Activated naive CD4-positive, alpha-beta T cell treated with anti-CD3 and anti-CD28 coated beads, Interleukin-2, amount 10 ng/mL, durations not matched to agents 7 days and 5 days (primary cell): ENCODE measurements at regions not wholly inside any gene's neighbourhood (a gene's known extent, or its start where the extent isn't known, plus 50 kb on each side); places are given as distances from the start of the nearest gene placed in this dataset.

ENCODE experiments used
- CTCF ChIA-PET: fragments of 350-600 bp; sonication (Branson Sonifier 250); formaldehyde crosslinking; loops from one replicate; lab custom pipeline; 2021; ENCODE audit warnings: antibody characterized with exemption; lab: Charles Lee
- DNase-seq: peaks from one replicate; pipeline ENCODE4 v3.0.0-alpha.2; 2020
- H3K27ac Mint-ChIP-seq: one replicate; pipeline ENCODE4 v1.8.0; 2021; ENCODE audit warnings: mild to moderate bottlenecking, moderate library complexity, mixed read lengths
- H3K27me3 Mint-ChIP-seq: one replicate; pipeline ENCODE4 v1.8.0; 2021; ENCODE audit warnings: mild to moderate bottlenecking, mixed read lengths
- H3K36me3 Mint-ChIP-seq: one replicate; pipeline ENCODE4 v1.8.0; 2021; ENCODE audit warnings: mixed read lengths
- H3K4me1 Mint-ChIP-seq: one replicate; pipeline ENCODE4 v1.8.0; 2021; ENCODE audit warnings: mixed read lengths
- H3K4me3 Mint-ChIP-seq: one replicate; pipeline ENCODE4 v1.8.0; 2021; ENCODE audit warnings: mild to moderate bottlenecking, moderate library complexity, mixed read lengths
- H3K9me3 Mint-ChIP-seq: one replicate; pipeline ENCODE4 v1.8.0; 2021; ENCODE audit warnings: mixed read lengths

GRCh38 chr2:206212673-206213513, 53.2 kb downstream of the EEF1B2 start:
- Mint-ChIP-seq H3K9me3 (no peaks in the 10 kb centered on the region), H3K4me1 (no peaks in the 10 kb centered on the region), H3K36me3 (no peaks in the 10 kb centered on the region), H3K27me3 (peaks cover 14% of the 10 kb centered on the region), H3K27ac (no peak overlapping the region), H3K4me3 (no peak overlapping the region)
- CTCF ChIA-PET, result no interaction called here
- no peak for DNase-seq

- Mint-ChIP-seq H3K9me3 (no peaks in the 10 kb centered on the region), H3K36me3 (no peaks in the 10 kb centered on the region), H3K27ac (no peak overlapping the region), H3K27me3 (peaks cover 18% of the 10 kb centered on the region), H3K4me3 (no peak overlapping the region), H3K4me1 (no peaks in the 10 kb centered on the region)
- DNase-seq, result no peak
- CTCF ChIA-PET, result no interaction called here
Measured at GRCh38 chr2:206213514-206213845, 53.8 kb downstream of the EEF1B2 start.

- Mint-ChIP-seq H3K4me1 (no peaks in the 10 kb centered on the region), H3K9me3 (no peaks in the 10 kb centered on the region), H3K27ac (no peak overlapping the region), H3K27me3 (peaks cover 24% of the 10 kb centered on the region), H3K36me3 (no peaks in the 10 kb centered on the region), H3K4me3 (no peak overlapping the region)
- CTCF ChIA-PET, result no interaction called here
- no peak for DNase-seq
Measured at GRCh38 chr2:206217166-206217565, 57.3 kb upstream of the ZDBF2 start.

GRCh38 chr2:206217743-206218142, 56.7 kb upstream of the ZDBF2 start:
- Mint-ChIP-seq H3K36me3 (no peaks in the 10 kb centered on the region), H3K4me1 (no peaks in the 10 kb centered on the region), H3K27me3 (peaks cover 24% of the 10 kb centered on the region), H3K9me3 (no peaks in the 10 kb centered on the region), H3K4me3 (no peak overlapping the region), H3K27ac (no peak overlapping the region)
- CTCF ChIA-PET, result no interaction called here
- DNase-seq, result no peak

- Mint-ChIP-seq H3K36me3 (no peaks in the 10 kb centered on the region), H3K27ac (no peak overlapping the region), H3K4me1 (no peaks in the 10 kb centered on the region), H3K27me3 (peaks cover 26% of the 10 kb centered on the region), H3K9me3 (no peaks in the 10 kb centered on the region), H3K4me3 (no peak overlapping the region)
- DNase-seq, result no peak
- CTCF ChIA-PET, result no interaction called here
Measured at GRCh38 chr2:206218156-206218555, 56.3 kb upstream of the ZDBF2 start.

GRCh38 chr2:206218796-206219499, 55.5 kb upstream of the ZDBF2 start:
- no peak for DNase-seq
- Mint-ChIP-seq H3K27me3 (peaks cover 24% of the 10 kb centered on the region), H3K27ac (no peak overlapping the region), H3K4me1 (no peaks in the 10 kb centered on the region), H3K9me3 (no peaks in the 10 kb centered on the region), H3K36me3 (no peaks in the 10 kb centered on the region), H3K4me3 (no peak overlapping the region)
- CTCF ChIA-PET, result no interaction called here

GRCh38 chr2:206219957-206220356, 54.5 kb upstream of the ZDBF2 start:
- Mint-ChIP-seq H3K9me3 (no peaks in the 10 kb centered on the region), H3K27ac (no peak overlapping the region), H3K4me3 (no peak overlapping the region), H3K4me1 (no peaks in the 10 kb centered on the region), H3K27me3 (peaks cover 24% of the 10 kb centered on the region), H3K36me3 (no peaks in the 10 kb centered on the region)
- CTCF ChIA-PET, result interaction anchor here (0.6 kb wide), 1 partner anchor 39 kb away, joined by 3 read pairs; no protein-coding TSS in a partner anchor
- DNase-seq, result no peak

GRCh38 chr2:206220997-206221396, 53.5 kb upstream of the ZDBF2 start:
- Mint-ChIP-seq H3K36me3 (no peaks in the 10 kb centered on the region), H3K27ac (no peak overlapping the region), H3K4me1 (peaks cover 4% of the 10 kb centered on the region), H3K9me3 (no peaks in the 10 kb centered on the region), H3K27me3 (peaks cover 24% of the 10 kb centered on the region), H3K4me3 (no peak overlapping the region)
- DNase-seq, result no peak
- CTCF ChIA-PET, result no interaction called here
